Hindlimb muscle (tissue), 1 donor: ENCODE measurements at regions not wholly inside any gene's neighbourhood (a gene's known extent, or its start where the extent isn't known, plus 50 kb on each side); places are given as distances from the start of the nearest gene placed in this dataset.

Experiments
- DNase-seq: peaks from one replicate; pipeline ENCODE4 v3.0.0-alpha.2; 2013

DNA sequence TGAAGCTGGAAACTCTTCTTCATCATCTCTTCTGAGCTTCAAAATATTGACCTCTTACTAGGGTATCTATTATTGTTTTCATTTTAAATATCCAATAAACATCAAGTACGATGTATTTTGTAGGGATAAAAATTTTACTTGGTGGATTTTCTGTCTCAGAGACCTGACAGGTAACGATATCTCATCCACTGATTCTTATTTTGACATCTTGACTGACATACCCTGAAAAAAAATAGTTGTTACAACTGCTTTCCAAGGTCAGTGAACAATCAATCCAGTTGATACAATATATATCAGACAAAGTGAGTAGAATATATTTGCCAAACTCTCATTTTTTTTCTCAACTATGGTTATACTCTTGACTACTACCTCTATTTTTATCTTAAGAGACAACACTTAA, 963.7 kb upstream of the CDH2 start:
- DNase-seq: no peak

GRCh38 chr18:29137773-29138495, 961.0 kb upstream of the CDH2 start:
- DNase-seq: no peak

- no peak for DNase-seq
These were observed 947.0 kb upstream of the CDH2 start for GRCh38 chr18:29123706-29124530.

DNA sequence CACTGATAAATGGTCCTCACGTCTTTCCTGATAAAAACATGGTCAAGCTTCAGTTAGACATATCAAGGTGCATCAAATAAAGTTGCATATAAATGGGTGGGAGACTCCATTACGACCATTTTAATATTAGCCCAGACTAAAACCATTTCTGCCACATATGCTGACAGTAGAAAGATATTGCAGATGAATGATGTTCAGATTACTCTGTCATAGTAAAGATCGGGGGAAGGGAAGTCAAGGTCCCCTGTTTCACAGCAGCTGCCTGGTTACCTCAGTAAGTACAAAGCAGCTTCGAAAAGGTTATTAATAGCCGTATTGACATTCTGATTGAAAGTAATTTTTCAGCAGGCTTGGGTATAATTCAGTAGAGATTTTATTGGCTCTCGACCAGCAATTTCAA, 927.7 kb upstream of the CDH2 start:
- no peak for DNase-seq

DNA sequence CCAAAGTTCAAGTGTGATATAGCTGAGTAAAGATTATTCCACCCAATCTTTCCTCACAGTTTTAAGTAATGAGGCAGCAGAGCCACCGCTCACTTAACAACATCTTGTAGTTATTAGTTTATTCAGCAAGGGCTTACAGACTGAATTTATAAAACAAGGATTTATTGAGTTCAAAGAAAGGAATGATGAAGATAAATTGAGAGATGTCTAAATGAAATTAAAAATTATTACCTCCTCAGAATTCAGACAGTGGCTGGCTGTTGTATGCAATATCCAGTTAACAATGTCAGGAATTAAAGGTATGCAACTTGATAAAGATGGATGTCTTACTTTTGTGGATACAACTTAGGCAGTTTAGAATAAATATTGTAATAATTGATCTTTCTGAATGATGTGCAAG, 927.3 kb upstream of the CDH2 start:
- DNase-seq: no peak

- DNase-seq: no peak
These were observed 919.3 kb upstream of the CDH2 start for GRCh38 chr18:29096079-29096770.

DNA sequence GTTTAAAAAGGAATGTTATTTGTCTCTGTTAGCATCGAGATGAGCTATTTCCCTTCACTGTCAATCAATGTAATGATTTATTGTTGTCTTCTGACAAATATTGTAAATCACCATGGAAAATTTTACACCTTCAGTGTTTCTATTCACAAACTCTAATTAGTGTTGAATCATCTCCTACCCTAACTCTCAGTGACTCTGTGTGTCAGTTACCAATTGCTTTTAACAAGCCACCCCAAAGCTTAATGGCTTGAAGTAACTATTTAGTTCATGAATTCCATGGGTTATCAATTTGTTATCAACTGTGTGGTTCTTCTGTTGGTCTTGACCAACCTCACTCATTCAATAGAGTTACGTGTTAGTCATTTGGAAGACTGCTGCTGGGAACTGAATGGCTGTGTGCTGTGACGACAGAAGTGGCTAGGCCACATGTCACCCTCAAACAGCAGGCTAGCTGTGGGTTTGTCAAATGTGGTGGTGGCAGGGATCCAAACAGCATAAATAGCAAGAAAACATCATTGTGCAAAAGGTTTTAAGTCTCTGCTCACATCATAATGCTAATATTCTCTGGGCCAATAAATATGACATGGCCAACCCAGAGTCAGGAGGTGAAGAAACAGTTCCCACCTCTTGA, 910.8 kb upstream of the CDH2 start:
- no peak for DNase-seq

DNA sequence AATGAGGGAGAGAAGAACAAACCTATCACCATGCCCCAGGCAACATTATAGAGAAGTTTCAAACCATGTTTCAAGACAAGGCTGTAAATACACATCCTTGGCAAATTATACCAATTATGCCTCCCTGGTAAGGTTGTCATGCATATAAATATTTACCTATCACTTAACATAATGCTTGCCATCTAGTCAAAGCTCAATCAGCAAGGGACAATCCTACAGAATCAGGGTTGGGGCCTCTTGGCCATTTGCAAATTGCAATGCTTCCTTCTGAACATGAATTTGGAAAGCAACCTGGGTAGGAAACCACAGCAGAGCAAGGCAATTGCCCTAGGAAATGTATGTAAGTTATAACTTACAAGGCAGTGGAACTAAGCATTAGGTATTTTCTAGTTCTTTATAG, 907.2 kb upstream of the CDH2 start:
- DNase-seq: no peak

GRCh38 chr18:29083545-29083944, 906.6 kb upstream of the CDH2 start:
- DNase-seq: peak; percentile 24

DNA sequence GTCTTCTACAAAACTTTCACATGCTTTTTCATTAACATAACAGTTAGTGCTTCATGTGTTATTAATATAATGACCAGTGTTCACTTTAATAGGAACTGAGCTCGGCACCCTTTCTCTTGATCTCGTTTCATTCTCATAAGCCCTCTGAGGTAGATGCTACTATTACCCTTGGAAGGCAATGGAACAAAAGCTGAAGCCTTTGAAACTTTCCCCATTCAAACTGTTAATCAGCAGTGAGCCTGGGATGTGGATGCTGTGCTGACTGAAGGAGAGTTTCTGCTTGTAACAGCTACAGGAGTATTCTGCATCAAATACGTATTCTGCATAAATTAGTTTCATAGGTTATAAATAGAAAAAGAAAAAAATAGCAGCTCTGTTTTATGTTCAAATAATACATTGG, 904.0 kb upstream of the CDH2 start:
- DNase-seq: no peak

DNA sequence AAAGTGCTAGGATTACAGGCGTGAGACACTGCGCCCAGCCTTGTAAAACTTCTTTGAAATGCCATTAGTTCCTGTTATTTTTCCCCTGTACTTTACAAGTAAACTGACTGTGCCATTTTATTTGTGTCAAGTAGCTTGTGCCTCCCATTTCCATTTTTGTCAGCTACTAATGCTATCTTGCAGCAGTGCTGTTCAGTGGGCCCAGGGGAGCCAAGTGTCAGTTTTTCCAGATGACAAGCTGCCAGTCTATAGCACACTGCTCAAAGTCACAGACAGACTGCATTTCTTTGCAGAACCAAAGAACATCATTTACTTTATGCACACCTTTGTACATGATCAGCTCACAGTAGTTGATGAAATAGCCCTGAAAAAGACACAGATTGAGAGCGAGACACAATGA, 901.3 kb upstream of the CDH2 start:
- DNase-seq: no peak

DNA sequence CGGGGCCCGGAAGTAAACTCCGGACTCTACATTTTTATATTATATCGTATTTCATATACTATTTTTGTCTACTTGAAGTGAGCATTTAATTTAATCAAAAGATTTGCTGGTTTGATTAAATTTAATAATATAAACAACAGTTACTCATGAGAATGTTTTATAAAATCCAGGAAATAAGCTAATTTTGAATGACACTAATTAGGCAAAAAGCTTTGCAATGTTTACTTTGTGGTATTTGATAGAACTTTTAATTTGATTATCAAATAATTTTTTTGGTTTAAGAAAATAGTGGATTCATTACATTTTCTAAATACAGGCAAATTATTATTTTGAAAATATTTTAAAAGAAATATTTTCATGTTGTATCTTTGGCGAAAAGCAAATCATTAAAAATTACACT, 900.4 kb upstream of the CDH2 start:
- no peak for DNase-seq

DNA sequence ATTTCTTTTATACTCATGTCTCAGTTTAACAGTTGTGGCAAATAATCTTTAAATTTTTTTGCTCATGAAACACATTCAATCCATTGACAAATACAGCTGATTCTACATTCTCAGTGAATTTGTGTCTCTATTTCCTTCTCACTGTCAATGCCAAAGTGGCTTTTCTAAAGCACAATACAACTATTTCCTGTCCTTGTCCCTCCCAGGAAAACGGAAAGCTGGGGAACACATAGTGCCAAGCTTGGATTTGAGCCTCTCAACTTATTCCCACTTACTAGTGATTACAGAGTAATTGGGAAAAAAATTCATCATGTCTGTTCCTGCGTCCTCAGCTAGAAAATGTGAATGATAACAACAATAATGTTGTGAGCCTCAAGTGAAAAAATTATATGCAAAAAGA, 899.7 kb upstream of the CDH2 start:
- DNase-seq: no peak

DNA sequence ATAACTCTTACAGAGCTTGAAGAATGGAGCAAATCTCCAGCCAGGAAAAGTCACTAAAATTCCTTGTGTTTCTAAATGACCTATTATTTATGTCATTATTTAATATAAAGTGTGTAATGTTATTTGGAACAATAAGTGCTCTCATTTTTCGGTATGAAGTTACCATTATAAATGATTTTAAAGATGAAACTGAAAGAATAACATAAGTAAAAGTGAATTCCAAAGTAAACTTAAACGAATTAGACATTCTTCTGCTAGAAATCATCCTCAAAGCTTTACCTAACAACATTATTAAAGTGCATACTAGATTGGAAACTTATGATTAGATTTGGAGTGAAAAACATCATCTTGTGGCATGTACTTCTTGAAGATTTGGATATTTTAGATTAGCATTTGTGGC, 897.2 kb upstream of the CDH2 start:
- no peak for DNase-seq

DNA sequence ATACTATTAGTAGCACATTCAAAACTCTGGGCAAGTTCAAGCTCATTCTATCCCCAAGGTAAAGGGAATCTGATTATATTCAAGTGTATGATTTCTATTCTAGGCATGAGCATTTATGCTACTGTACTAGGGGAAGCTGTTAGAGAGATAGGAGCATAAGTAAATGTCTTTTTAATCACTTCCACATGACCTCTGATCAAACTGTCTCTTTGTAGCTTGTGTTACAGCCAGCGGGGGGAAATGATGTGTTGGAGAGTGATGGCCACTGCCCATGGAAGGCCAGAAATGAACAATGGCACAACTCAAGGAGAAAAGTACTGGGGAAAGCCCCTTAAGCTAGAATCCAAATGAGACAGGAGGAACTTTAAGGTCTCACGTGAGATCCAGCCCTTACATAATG, 894.9 kb upstream of the CDH2 start:
- no peak for DNase-seq

- no peak for DNase-seq
These were observed 886.4 kb upstream of the CDH2 start for GRCh38 chr18:29063346-29063745.

DNA sequence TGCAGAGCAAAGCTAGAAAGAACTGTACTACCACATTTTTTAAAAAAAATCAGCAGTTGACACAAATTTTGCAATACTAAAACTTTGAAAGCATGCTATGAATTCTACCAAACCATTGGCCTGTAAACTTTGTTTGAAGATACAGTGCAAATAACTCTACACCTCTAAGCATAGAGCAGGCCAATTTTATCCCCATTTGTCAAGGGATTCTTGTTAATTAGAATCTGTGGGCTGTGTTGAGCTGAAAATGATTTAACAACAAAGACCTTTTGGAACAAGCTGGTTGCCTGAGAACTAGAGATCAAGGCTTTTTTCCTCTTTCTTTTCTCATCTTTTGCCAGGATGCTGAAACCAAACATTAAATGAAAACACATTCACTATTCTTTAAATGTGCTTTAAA, 886.0 kb upstream of the CDH2 start:
- no peak for DNase-seq

- DNase-seq: no peak
These were observed 883.4 kb upstream of the CDH2 start for GRCh38 chr18:29060349-29060748.

DNA sequence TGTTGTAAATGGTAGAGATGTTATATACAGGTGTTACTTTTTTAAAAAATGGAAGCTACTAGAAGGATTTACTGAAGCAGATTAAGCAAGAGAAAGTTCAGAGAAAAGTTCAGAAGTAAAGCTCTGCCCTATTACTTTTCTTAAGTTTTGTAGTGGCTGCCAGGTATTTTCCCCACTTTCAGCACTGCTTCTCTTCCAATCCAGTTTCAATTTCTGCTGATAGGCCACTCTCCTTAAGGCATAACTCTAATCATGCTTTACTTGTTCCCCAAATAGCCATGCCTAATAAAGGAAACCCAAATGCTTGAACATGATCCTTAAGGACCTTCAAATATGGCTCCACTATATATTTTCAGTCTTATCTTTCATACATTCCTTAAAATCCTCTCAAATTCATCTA, 880.8 kb upstream of the CDH2 start:
- DNase-seq: no peak

DNA sequence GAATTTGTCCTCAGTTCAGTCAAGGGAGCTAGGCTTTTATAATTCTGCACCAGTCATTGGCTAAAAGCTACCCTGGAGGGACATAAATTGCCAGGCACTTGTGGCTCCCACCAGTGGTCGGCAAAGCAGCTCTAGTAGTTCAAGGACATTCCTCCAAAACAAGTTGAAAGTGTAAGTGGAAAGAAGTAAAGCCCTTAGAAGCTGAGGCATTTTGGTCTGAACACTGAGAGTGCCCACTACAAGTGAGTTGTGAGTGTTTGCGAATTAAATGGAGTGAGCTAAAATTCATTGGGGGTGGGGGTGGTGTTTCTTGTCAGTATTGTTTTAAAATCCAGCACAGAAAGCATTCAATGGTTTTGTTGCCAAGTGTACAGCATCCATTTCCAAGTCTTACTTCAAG, 879.9 kb upstream of the CDH2 start:
- no peak for DNase-seq

DNA sequence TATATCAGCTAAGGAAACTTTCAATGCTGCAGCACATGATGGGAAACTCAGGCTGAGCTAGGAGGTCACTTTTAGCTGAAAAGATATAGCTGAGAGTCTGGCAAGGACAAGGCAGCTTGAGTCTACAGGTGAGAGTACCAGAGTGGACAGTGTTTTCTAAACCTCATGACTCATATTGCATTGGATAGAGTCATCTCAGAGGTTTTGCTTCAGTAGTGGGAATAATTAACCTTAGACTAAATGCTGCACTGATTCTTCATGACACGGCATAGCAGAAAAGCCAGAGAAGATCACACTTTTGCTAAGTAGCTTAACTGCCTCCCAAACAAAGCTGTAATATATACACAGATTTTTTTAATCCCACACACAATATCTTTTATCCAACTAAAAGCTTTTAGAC, 865.0 kb upstream of the CDH2 start:
- no peak for DNase-seq

DNA sequence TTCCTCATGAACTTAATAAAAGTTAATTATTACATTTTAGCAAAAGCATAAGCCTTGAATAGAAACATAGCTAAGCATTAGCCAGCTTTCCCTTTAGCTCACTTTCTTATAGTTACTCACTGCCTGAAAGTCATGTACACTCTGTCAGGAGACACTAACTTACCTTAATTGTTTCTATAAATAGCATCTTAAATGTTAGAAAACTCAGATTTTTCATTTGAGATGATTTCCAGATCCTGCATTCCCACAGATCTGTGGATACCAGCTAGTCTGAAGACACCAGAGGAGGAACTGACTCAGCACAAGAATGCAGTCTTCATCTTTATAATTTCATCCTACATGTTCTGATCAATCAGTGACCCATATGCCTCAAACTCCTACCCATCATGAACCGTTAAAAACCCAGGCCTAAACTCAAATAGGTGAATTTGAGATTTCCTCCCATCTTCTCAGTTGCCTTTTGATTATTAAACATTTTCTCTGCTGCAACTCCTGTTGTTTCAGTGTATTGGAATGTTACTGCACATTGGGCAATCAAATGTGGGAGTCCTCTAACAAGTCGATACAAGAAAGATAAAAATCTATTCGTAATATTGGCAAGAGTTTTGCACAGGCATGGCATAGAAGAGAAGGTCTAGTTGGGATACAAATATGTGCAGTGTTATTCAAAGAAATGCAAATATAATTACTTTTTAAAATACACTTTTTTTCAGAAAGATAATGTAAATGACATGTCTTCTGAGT, 857.4 kb upstream of the CDH2 start:
- DNase-seq: no peak

GRCh38 chr18:29028560-29028959, 851.6 kb upstream of the CDH2 start:
- DNase-seq: no peak
